ENCODE measurements at regions not wholly inside any gene's neighbourhood (a gene's known extent, or its start where the extent isn't known, plus 50 kb on each side); places are given as distances from the start of the nearest gene placed in this dataset.

DNA sequence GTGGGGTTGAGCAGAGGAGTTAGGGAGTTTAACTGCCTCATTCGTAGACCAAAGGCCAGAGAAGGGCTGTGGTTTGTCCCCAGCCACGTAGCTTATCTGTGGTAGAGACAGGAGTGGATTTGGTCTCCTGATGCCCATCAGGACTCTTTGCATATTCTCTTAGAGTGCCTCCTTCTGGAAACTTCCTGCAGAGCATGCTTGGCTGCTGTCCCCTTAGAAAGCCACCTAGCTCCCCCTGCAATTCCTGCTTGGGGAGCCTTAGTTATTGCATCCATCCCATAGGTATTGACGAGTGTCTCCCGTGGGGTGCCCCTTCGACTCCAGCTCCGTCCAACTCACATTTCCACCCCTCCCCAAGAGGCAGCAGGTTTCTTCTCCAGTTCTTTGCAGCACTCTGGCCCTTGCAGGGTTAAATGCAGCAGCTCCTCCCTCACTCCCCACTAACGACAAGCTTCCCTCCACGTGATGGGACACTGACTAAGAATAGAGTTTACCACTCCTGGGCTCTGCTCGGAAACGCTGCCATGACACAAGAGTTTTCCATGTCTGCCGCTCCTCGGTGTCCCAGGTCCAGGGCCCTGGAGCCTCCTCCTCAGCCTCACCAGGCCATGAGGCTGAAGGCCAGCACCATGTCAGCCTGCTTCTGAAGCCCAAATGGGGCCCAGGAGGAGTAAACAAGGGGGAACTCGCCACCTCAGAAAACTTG is 147.8 kb upstream of the UNC5B start:
- H3K4me1 ChIP-seq, result no peaks in the 10 kb centered on the region
- no peaks in the 10 kb centered on the region for H3K27me3 ChIP-seq
- no peaks in the 10 kb centered on the region for H3K36me3 ChIP-seq (replicated peaks in 1 of 2; ENCODE audit: insufficient read depth in 1 of 2, low read depth in 2 of 2)
- 48 to 50% methylated on average over 12 to 13 of the region's 13 CpGs for WGBS, 2 donors
- DNase-seq (no peak), ATAC-seq (no peak)
- H3K9me3 ChIP-seq, result no peaks in the 10 kb centered on the region
- no peak for TF ChIP-seq POLR2A (IDR thresholded peaks at IDR 0.05)
- TF ChIP-seq, protein P1, sequence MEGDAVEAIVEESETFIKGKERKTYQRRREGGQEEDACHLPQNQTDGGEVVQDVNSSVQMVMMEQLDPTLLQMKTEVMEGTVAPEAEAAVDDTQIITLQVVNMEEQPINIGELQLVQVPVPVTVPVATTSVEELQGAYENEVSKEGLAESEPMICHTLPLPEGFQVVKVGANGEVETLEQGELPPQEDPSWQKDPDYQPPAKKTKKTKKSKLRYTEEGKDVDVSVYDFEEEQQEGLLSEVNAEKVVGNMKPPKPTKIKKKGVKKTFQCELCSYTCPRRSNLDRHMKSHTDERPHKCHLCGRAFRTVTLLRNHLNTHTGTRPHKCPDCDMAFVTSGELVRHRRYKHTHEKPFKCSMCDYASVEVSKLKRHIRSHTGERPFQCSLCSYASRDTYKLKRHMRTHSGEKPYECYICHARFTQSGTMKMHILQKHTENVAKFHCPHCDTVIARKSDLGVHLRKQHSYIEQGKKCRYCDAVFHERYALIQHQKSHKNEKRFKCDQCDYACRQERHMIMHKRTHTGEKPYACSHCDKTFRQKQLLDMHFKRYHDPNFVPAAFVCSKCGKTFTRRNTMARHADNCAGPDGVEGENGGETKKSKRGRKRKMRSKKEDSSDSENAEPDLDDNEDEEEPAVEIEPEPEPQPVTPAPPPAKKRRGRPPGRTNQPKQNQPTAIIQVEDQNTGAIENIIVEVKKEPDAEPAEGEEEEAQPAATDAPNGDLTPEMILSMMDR (IDR thresholded peaks at IDR 0.05), result no peak
- intact Hi-C loops (cut with DNase I), result no loop called here
- H3K4me3 ChIP-seq, result no peak overlapping the region
- H3K27ac ChIP-seq, result no peak overlapping the region

DNA sequence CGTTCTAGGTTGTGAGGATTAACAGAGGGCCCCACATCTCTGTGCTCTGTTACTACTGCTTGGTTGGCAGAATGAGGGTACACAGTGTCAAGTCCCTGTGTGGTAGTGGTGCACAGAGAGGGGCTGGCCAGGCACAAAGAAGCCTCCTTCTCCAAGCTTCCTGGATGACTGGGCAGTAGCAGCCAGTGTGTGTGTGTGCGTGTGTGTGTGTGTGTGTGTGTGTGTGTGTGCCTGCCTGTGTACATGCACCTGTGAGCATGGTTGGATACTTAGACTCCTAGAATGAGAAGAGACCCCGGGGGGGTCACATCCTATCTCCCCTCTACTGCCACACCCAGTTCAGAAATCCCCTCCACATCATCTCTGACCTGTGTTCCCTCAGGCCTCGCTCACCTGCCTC is 146.7 kb upstream of the UNC5B start:
- WGBS, 2 donors, result 62 to 69% methylated on average over 3 to 4 of the region's 4 CpGs
- intact Hi-C loops (cut with DNase I), result no loop called here
- no peaks in the 10 kb centered on the region for H3K36me3 ChIP-seq (replicated peaks in 1 of 2; ENCODE audit: insufficient read depth in 1 of 2, low read depth in 2 of 2)
- H3K9me3 ChIP-seq, result no peaks in the 10 kb centered on the region
- no peak for ATAC-seq
- no peak overlapping the region for H3K27ac ChIP-seq
- H3K4me1 ChIP-seq, result no peaks in the 10 kb centered on the region
- H3K4me3 ChIP-seq, result no peak overlapping the region
- no peak for DNase-seq
- no peak for TF ChIP-seq POLR2A (IDR thresholded peaks at IDR 0.05)
- TF ChIP-seq, protein P1 (IDR thresholded peaks at IDR 0.05), result no peak
- H3K27me3 ChIP-seq, result no peaks in the 10 kb centered on the region

DNA sequence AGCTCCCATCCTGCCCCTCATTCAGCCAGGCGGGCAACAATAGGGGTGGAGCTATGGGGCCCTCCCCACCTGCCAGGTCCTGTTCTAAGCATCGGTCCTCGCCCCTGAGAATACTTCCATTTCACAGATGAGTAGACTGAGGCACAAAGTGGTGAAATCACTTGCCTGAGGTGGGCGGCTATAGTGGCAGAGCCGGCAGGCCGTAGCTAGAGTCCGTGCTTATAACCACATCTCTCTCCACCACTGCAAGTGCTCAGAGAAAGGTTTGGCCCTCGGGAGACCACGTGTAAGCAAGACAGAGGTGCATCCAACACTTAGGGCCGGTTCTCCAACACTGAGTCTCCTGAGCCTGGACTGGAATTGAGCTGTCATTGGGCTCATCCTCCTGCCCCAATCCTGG is 145.8 kb upstream of the UNC5B start:
- ATAC-seq, result no peak
- Histone ChIP-seq H3K27ac (no peak overlapping the region), H3K36me3 (replicated peaks in 1 of 2; ENCODE audit: insufficient read depth in 1 of 2, low read depth in 2 of 2) (no peaks in the 10 kb centered on the region), H3K4me3 (no peak overlapping the region), H3K4me1 (no peaks in the 10 kb centered on the region), H3K9me3 (no peaks in the 10 kb centered on the region), H3K27me3 (no peaks in the 10 kb centered on the region)
- 88 to 91% methylated on average over 8 to 10 of the region's 10 CpGs for WGBS, 2 donors
- no peak for DNase-seq
- intact Hi-C loops (cut with DNase I), result no loop called here
- no peak for TF ChIP-seq POLR2A (IDR thresholded peaks at IDR 0.05)
- TF ChIP-seq, protein P1 (IDR thresholded peaks at IDR 0.05), result no peak

DNA sequence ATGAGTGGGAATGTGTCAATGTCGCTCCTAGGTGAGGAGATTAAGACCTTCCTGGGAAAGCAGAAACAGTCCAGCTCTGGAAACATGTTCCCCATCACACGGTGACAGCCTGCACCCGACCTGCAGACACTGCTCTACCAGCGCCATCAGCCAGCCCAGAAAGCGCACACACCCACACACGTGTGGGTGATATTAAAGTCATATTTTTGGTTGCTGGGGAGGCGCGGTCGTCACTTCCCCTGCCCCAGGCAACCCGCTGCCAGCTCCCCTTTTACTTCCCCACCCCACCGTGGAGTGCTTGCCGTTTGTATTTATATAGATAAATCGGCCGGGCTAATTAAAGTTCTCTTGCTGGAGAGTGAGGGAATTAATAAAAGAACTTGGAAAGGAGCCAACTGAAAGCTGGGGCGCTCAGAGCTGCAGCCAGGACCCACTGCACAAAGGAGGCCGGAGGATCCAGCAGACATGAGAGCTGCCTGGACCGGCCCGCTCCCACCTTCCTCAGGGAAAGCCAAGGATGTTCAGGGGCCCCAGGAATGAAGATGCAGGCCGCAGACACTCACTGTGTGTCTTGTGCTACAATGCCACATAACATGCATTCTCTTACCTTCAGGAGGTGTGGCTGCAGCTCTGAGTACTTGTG is 145.2 kb upstream of the UNC5B start:
- no peaks in the 10 kb centered on the region for H3K36me3 ChIP-seq (replicated peaks in 1 of 2; ENCODE audit: insufficient read depth in 1 of 2, low read depth in 2 of 2)
- H3K27me3 ChIP-seq, result no peaks in the 10 kb centered on the region
- no peak overlapping the region for H3K4me3 ChIP-seq
- no peaks in the 10 kb centered on the region for H3K9me3 ChIP-seq
- WGBS, 2 donors, result 66 to 68% methylated on average over 19 of the region's 19 CpGs
- intact Hi-C loops (cut with DNase I), result no loop called here
- TF ChIP-seq, protein P1 (IDR thresholded peaks at IDR 0.05), result no peak
- no peak for TF ChIP-seq POLR2A (IDR thresholded peaks at IDR 0.05)
- H3K4me1 ChIP-seq, result no peaks in the 10 kb centered on the region
- H3K27ac ChIP-seq, result no peak overlapping the region
- DNase-seq (no peak), ATAC-seq (no peak)

DNA sequence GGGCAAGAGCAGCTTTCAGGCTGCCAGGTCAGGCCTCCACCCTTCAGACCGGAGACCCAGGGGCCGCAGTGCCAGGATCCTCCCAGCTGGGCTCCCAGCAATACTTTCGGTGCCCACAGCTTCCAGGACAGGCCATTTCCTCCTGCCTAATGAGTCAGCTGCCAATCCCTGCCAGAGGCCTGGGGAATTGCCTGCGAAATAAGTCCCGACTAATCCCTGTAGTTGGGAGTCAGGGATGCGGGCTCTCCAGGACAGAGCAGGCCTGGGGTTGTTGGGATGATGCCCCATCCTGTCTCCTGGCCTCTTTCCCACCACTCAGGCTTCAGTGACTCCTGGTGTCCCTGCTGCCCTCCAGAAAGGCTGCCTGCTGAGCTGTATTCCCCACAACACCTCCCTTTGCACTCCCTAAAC is 143.5 kb upstream of the UNC5B start:
- no peaks in the 10 kb centered on the region for H3K27me3 ChIP-seq
- H3K4me3 ChIP-seq, result no peak overlapping the region
- no peak for DNase-seq
- WGBS, 2 donors, result 83 to 85% methylated on average over 6 of the region's 6 CpGs
- no peak for TF ChIP-seq POLR2A (IDR thresholded peaks at IDR 0.05)
- TF ChIP-seq, protein P1 (IDR thresholded peaks at IDR 0.05), result no peak
- H3K4me1 ChIP-seq, result no peaks in the 10 kb centered on the region
- no peaks in the 10 kb centered on the region for H3K9me3 ChIP-seq
- intact Hi-C loops (cut with DNase I), result no loop called here
- H3K27ac ChIP-seq, result no peak overlapping the region
- no peaks in the 10 kb centered on the region for H3K36me3 ChIP-seq (replicated peaks in 1 of 2; ENCODE audit: insufficient read depth in 1 of 2, low read depth in 2 of 2)
- no peak for ATAC-seq
